PC-9 (cell line): ENCODE measurements at regions not wholly inside any gene's neighbourhood (a gene's known extent, or its start where the extent isn't known, plus 50 kb on each side); places are given as distances from the start of the nearest gene placed in this dataset.

Experiments
- CTCF ChIP-seq: fragments of 200-600 bp; sonication (generic); conservative IDR thresholded peaks from 2 replicates; pipeline ENCODE4 v1.6.1; 2017; ENCODE audit warnings: mixed run types, antibody characterized with exemption, mild to moderate bottlenecking, moderate library complexity
- EZH2 ChIP-seq: fragments of 200-600 bp; sonication (generic); IDR thresholded peaks from 2 replicates; pipeline ENCODE4 v1.8.0; 2017; ENCODE audit warnings: antibody characterized with exemption, low read depth

- TF ChIP-seq CTCF (no peak), EZH2 (no peak)
Observed at GRCh38 chr14:26929361-26929760, 331.5 kb upstream of the NOVA1 start.
